ENCODE measurements at regions not wholly inside any gene's neighbourhood (a gene's known extent, or its start where the extent isn't known, plus 50 kb on each side); places are given as distances from the start of the nearest gene placed in this dataset.
"Not testable (repeated sequence)": the region's sequence is repeated elsewhere in the genome, so short reads cannot be mapped to it uniquely, and the experiment has no call there.

GRCh38 chr10:23614483-23614882 lies 175.6 kb downstream of the OTUD1 start:
- no peaks in the 10 kb centered on the region for H3K27me3 ChIP-seq (ENCODE audit: insufficient read depth, low read length, poor library complexity, severe bottlenecking)
- Mint-ChIP-seq H3K27me3 (peaks cover 0 to 3% of the 10 kb centered on the region in 2 donors), H3K27ac (no peak overlapping the region), H3K4me3 (no peak overlapping the region), H3K36me3 (no peaks in the 10 kb centered on the region), H3K4me1 (no peaks in the 10 kb centered on the region), H3K9me3 (no peaks in the 10 kb centered on the region)
- H3K36me3 ChIP-seq (ENCODE audit: insufficient read depth, low read length): no peaks in the 10 kb centered on the region
- H3K4me3 ChIP-seq (ENCODE audit: low read length): no peak overlapping the region
- ChIA-PET POLR2A (no interaction called here), CTCF (no interaction called here)
- no peaks in the 10 kb centered on the region for H3K9me3 ChIP-seq (ENCODE audit: low read length)
- H3K4me1 ChIP-seq (ENCODE audit: insufficient read depth, low read length): no peaks in the 10 kb centered on the region
- no peak for DNase-seq
- H3K27ac ChIP-seq (ENCODE audit: low read depth, low read length): no peak overlapping the region

- Histone ChIP-seq H3K27me3 (ENCODE audit: insufficient read depth, low read length, poor library complexity, severe bottlenecking) (no peaks in the 10 kb centered on the region), H3K4me3 (ENCODE audit: low read length) (no peak overlapping the region), H3K4me1 (ENCODE audit: insufficient read depth, low read length) (no peaks in the 10 kb centered on the region), H3K27ac (ENCODE audit: low read depth, low read length) (no peak overlapping the region), H3K36me3 (ENCODE audit: insufficient read depth, low read length) (no peaks in the 10 kb centered on the region), H3K9me3 (ENCODE audit: low read length) (no peaks in the 10 kb centered on the region)
- POLR2A ChIA-PET: no interaction called here
- Mint-ChIP-seq H3K36me3 (no peaks in the 10 kb centered on the region), H3K27me3 (peaks cover 2 to 6% of the 10 kb centered on the region in 2 donors), H3K27ac (no peak overlapping the region), H3K4me3 (no peak overlapping the region), H3K4me1 (no peaks in the 10 kb centered on the region), H3K9me3 (peaks cover 3 to 18% (median 7%) of the 10 kb centered on the region in 5 donors)
- CTCF ChIA-PET: interaction anchor here (0.9 kb wide), 1 partner anchor 57 kb away, joined by 3 read pairs; no protein-coding TSS in a partner anchor
- no peak for DNase-seq
These were observed 191.5 kb downstream of the OTUD1 start for GRCh38 chr10:23630376-23630775.

GRCh38 chr10:23630885-23631284 lies 192.0 kb downstream of the OTUD1 start:
- Histone ChIP-seq H3K27ac (ENCODE audit: low read depth, low read length) (no peak overlapping the region), H3K36me3 (ENCODE audit: insufficient read depth, low read length) (no peaks in the 10 kb centered on the region), H3K4me1 (ENCODE audit: insufficient read depth, low read length) (no peaks in the 10 kb centered on the region), H3K4me3 (ENCODE audit: low read length) (no peak overlapping the region), H3K9me3 (ENCODE audit: low read length) (no peaks in the 10 kb centered on the region), H3K27me3 (ENCODE audit: insufficient read depth, low read length, poor library complexity, severe bottlenecking) (no peaks in the 10 kb centered on the region)
- DNase-seq: no peak
- H3K4me3 Mint-ChIP-seq: no peak overlapping the region
- peaks cover 3 to 18% (median 7%) of the 10 kb centered on the region in 5 donors for H3K9me3 Mint-ChIP-seq
- no peaks in the 10 kb centered on the region for H3K36me3 Mint-ChIP-seq
- no peak overlapping the region for H3K27ac Mint-ChIP-seq
- H3K4me1 Mint-ChIP-seq: no peaks in the 10 kb centered on the region
- CTCF ChIA-PET: interaction anchor here (0.9 kb wide), 1 partner anchor 57 kb away, joined by 3 read pairs; no protein-coding TSS in a partner anchor
- peaks cover 2 to 4% of the 10 kb centered on the region in 2 donors for H3K27me3 Mint-ChIP-seq
- POLR2A ChIA-PET: no interaction called here

- ChIA-PET CTCF (no interaction called here), POLR2A (no interaction called here)
- Histone ChIP-seq H3K27me3 (ENCODE audit: insufficient read depth, low read length, poor library complexity, severe bottlenecking) (no peaks in the 10 kb centered on the region), H3K9me3 (ENCODE audit: low read length) (no peaks in the 10 kb centered on the region), H3K27ac (ENCODE audit: low read depth, low read length) (no peak overlapping the region), H3K4me3 (ENCODE audit: low read length) (no peak overlapping the region), H3K36me3 (ENCODE audit: insufficient read depth, low read length) (no peaks in the 10 kb centered on the region), H3K4me1 (ENCODE audit: insufficient read depth, low read length) (no peaks in the 10 kb centered on the region)
- peak overlapping the region in 1 of 8 donors; percentile 30 for H3K27ac Mint-ChIP-seq
- H3K9me3 Mint-ChIP-seq: peaks cover 0 to 3% (median 0%) of the 10 kb centered on the region in 5 donors
- peaks cover 1 to 3% of the 10 kb centered on the region in 2 donors for H3K27me3 Mint-ChIP-seq
- no peaks in the 10 kb centered on the region for H3K4me1 Mint-ChIP-seq
- no peaks in the 10 kb centered on the region for H3K36me3 Mint-ChIP-seq
- DNase-seq: no peak
- H3K4me3 Mint-ChIP-seq: no peak overlapping the region
These were observed 204.4 kb downstream of the OTUD1 start for GRCh38 chr10:23643111-23643780.

- ChIA-PET CTCF (interaction anchor here (1.9 kb wide), 1 partner anchor 10 kb away, joined by 5 read pairs; no protein-coding TSS in a partner anchor), POLR2A (no interaction called here)
- no peak overlapping the region for H3K4me3 Mint-ChIP-seq
- no peak overlapping the region for H3K27ac ChIP-seq (ENCODE audit: low read depth, low read length)
- no peaks in the 10 kb centered on the region for H3K4me1 Mint-ChIP-seq
- H3K27me3 Mint-ChIP-seq: peaks cover 1 to 3% of the 10 kb centered on the region in 2 donors
- H3K9me3 Mint-ChIP-seq: peaks cover 0 to 3% (median 0%) of the 10 kb centered on the region in 5 donors
- DNase-seq: no peak
- no peaks in the 10 kb centered on the region for H3K4me1 ChIP-seq (ENCODE audit: insufficient read depth, low read length)
- no peaks in the 10 kb centered on the region for H3K27me3 ChIP-seq (ENCODE audit: insufficient read depth, low read length, poor library complexity, severe bottlenecking)
- H3K36me3 Mint-ChIP-seq: no peaks in the 10 kb centered on the region
- H3K9me3 ChIP-seq (ENCODE audit: low read length): no peaks in the 10 kb centered on the region
- no peaks in the 10 kb centered on the region for H3K36me3 ChIP-seq (ENCODE audit: insufficient read depth, low read length)
- H3K4me3 ChIP-seq (ENCODE audit: low read length): no peak overlapping the region
- H3K27ac Mint-ChIP-seq: no peak overlapping the region
These were observed 209.7 kb downstream of the OTUD1 start for GRCh38 chr10:23648618-23649017.

- no peak overlapping the region for H3K4me3 ChIP-seq (ENCODE audit: low read length)
- no peaks in the 10 kb centered on the region for H3K27me3 ChIP-seq (ENCODE audit: insufficient read depth, low read length, poor library complexity, severe bottlenecking)
- Mint-ChIP-seq H3K27me3 (peaks cover 5 to 8% of the 10 kb centered on the region in 2 donors), H3K4me1 (no peaks in the 10 kb centered on the region), H3K9me3 (peaks cover 0 to 4% (median 2%) of the 10 kb centered on the region in 5 donors), H3K4me3 (no peak overlapping the region), H3K27ac (no peak overlapping the region), H3K36me3 (no peaks in the 10 kb centered on the region)
- H3K36me3 ChIP-seq (ENCODE audit: insufficient read depth, low read length): no peaks in the 10 kb centered on the region
- no peaks in the 10 kb centered on the region for H3K9me3 ChIP-seq (ENCODE audit: low read length)
- CTCF ChIA-PET: interaction anchor here (1.1 to 1.2 kb wide), 2 partner anchors 35 to 344 kb away, joined by 3 to 4 read pairs; no protein-coding TSS in a partner anchor
- POLR2A ChIA-PET: no interaction called here
- H3K4me1 ChIP-seq (ENCODE audit: insufficient read depth, low read length): no peaks in the 10 kb centered on the region
- DNase-seq: peak in 1 of 5 donors; percentile 1
- H3K27ac ChIP-seq (ENCODE audit: low read depth, low read length): no peak overlapping the region
These were observed 217.9 kb downstream of the OTUD1 start for GRCh38 chr10:23656735-23657134.

- no peak overlapping the region for H3K4me3 Mint-ChIP-seq
- H3K27me3 Mint-ChIP-seq: peaks cover 5 to 8% of the 10 kb centered on the region in 2 donors
- peak overlapping the region in 1 of 8 donors; percentile 12 for H3K27ac Mint-ChIP-seq
- H3K4me1 Mint-ChIP-seq: no peaks in the 10 kb centered on the region
- ChIA-PET POLR2A (no interaction called here), CTCF (interaction anchor here (1.0 to 2.0 kb wide), 4 partner anchors 10 to 345 kb away, joined by 3 to 5 read pairs (median 4); no protein-coding TSS in a partner anchor)
- Histone ChIP-seq H3K9me3 (ENCODE audit: low read length) (no peaks in the 10 kb centered on the region), H3K27me3 (ENCODE audit: insufficient read depth, low read length, poor library complexity, severe bottlenecking) (no peaks in the 10 kb centered on the region), H3K4me3 (ENCODE audit: low read length) (no peak overlapping the region), H3K27ac (ENCODE audit: low read depth, low read length) (no peak overlapping the region), H3K36me3 (ENCODE audit: insufficient read depth, low read length) (no peaks in the 10 kb centered on the region), H3K4me1 (ENCODE audit: insufficient read depth, low read length) (no peaks in the 10 kb centered on the region)
- H3K36me3 Mint-ChIP-seq: no peaks in the 10 kb centered on the region
- H3K9me3 Mint-ChIP-seq: peaks cover 0 to 7% (median 2%) of the 10 kb centered on the region in 5 donors
- DNase-seq: no peak
These were observed 218.8 kb downstream of the OTUD1 start for GRCh38 chr10:23657677-23658076.

GRCh38 chr10:23671866-23672265 lies 233.0 kb downstream of the OTUD1 start:
- H3K9me3 ChIP-seq (ENCODE audit: low read length); H3K36me3 Mint-ChIP-seq; CTCF ChIA-PET; H3K27me3 Mint-ChIP-seq; H3K4me1 ChIP-seq (ENCODE audit: insufficient read depth, low read length); H3K27ac ChIP-seq (ENCODE audit: low read depth, low read length); H3K4me1 Mint-ChIP-seq; H3K36me3 ChIP-seq (ENCODE audit: insufficient read depth, low read length); POLR2A ChIA-PET; DNase-seq; H3K27me3 ChIP-seq (ENCODE audit: insufficient read depth, low read length, poor library complexity, severe bottlenecking); H3K27ac Mint-ChIP-seq; H3K4me3 ChIP-seq (ENCODE audit: low read length); H3K4me3 Mint-ChIP-seq: not testable (repeated sequence)
- H3K9me3 Mint-ChIP-seq: peaks cover 0 to 14% (median 4%) of the 10 kb centered on the region in 5 donors
